Tibial nerve (tissue), 4 donors: ENCODE measurements at regions not wholly inside any gene's neighbourhood (a gene's known extent, or its start where the extent isn't known, plus 50 kb on each side); places are given as distances from the start of the nearest gene placed in this dataset.

Experiments used
- DNase-seq, 2 donors: peaks; one replicate each; pipeline ENCODE4 v3.0.0-alpha.2; 2019; ENCODE audit warnings: low spot score in 2 of 2
- H3K27ac ChIP-seq, 4 donors: fragments of 200-600 bp; sonication (generic) in 3 of 4; one replicate each; pipeline ENCODE4 v1.5.1; 2017 to 2019; ENCODE audit warnings: mild to moderate bottlenecking in 1 of 4
- H3K27me3 ChIP-seq, 2 donors: fragments of 200-600 bp; sonication (generic) in 1 of 2; one replicate each; pipeline versions ENCODE4 v1.5.1 to v1.6.0; 2017 to 2019
- H3K36me3 ChIP-seq, 3 donors: fragments of 200-600 bp; sonication (generic); one replicate each; pipeline ENCODE4 v1.5.1; 2018 to 2019
- H3K4me1 ChIP-seq, 4 donors: fragments of 200-600 bp; sonication (generic) in 3 of 4; one replicate each; pipeline ENCODE4 v1.5.1; 2017 to 2019
- H3K4me3 ChIP-seq, 4 donors: fragments of 200-600 bp; sonication (generic) in 3 of 4; one replicate each; pipeline ENCODE4 v1.5.1; 2017 to 2019; ENCODE audit warnings: mild to moderate bottlenecking in 1 of 4, moderate library complexity in 1 of 4
- H3K9me3 ChIP-seq, 4 donors: fragments of 200-600 bp; sonication (generic) in 3 of 4; one replicate each; pipeline ENCODE4 v1.5.1; 2017 to 2019
- CTCF ChIP-seq, 5 experiments: fragments of 200-600 bp in 3 of 5; fragments of 450-650 bp in 2 of 5; sonication (generic) in 3 of 5; IDR thresholded peaks; one replicate each; pipeline ENCODE4 v1.5.1; 2016 to 2019; ENCODE audit warnings: antibody characterized with exemption in 5 of 5, mild to moderate bottlenecking in 3 of 5, moderate library complexity in 2 of 5
- EP300 ChIP-seq, 2 donors: sonication (generic); formaldehyde crosslinking; IDR thresholded peaks; one replicate each; pipeline ENCODE4 v1.6.1; 2017; ENCODE audit warnings: antibody characterized with exemption in 2 of 2, mild to moderate bottlenecking in 1 of 2
- POLR2A ChIP-seq, 2 donors: fragments of 450-650 bp; IDR thresholded peaks; one replicate each; pipeline ENCODE4 v1.6.1; 2017; ENCODE audit warnings: antibody characterized with exemption in 2 of 2, mild to moderate bottlenecking in 2 of 2, moderate library complexity in 2 of 2
- WGBS, 2 donors: methylation state at CpG; one replicate each; pipeline ENCODE4 v1.1.5; 2018; 5-methylcytosine and 5-hydroxymethylcytosine counted together

- Histone ChIP-seq H3K4me1 (peaks cover 0 to 7% (median 0%) of the 10 kb centered on the region in 4 donors), H3K27ac (no peak overlapping the region), H3K36me3 (no peaks in the 10 kb centered on the region), H3K4me3 (no peak overlapping the region), H3K9me3 (peaks cover 0 to 17% (median 3%) of the 10 kb centered on the region in 4 donors), H3K27me3 (no peaks in the 10 kb centered on the region)
- peak in 1 of 2 donors; percentile 18 for DNase-seq
- TF ChIP-seq EP300 (IDR thresholded peaks at IDR 0.05), result no peak
- 71 to 74% methylated on average over 12 to 17 of the region's 17 CpGs for WGBS, 2 donors
Observed at GRCh38 chr22:27192135-27192829, 534.9 kb downstream of the MIAT start.

GRCh38 chr22:27193215-27193614, 535.8 kb downstream of the MIAT start:
- Histone ChIP-seq H3K27me3 (no peaks in the 10 kb centered on the region), H3K27ac (no peak overlapping the region), H3K36me3 (no peaks in the 10 kb centered on the region), H3K9me3 (peaks cover 0 to 14% (median 3%) of the 10 kb centered on the region in 4 donors), H3K4me1 (peaks cover 0 to 7% (median 0%) of the 10 kb centered on the region in 4 donors), H3K4me3 (no peak overlapping the region)
- 91 to 93% methylated on average over 6 of the region's 6 CpGs for WGBS, 2 donors
- DNase-seq, result no peak
- TF ChIP-seq EP300 (IDR thresholded peaks at IDR 0.05), result no peak
- TF ChIP-seq CTCF (IDR thresholded peaks at IDR 0.05), result no peak
- TF ChIP-seq POLR2A (IDR thresholded peaks at IDR 0.05), result no peak

- no peak for DNase-seq
- no peaks in the 10 kb centered on the region for H3K36me3 ChIP-seq
- H3K27ac ChIP-seq, result no peak overlapping the region
- no peaks in the 10 kb centered on the region for H3K27me3 ChIP-seq
- TF ChIP-seq EP300 (IDR thresholded peaks at IDR 0.05) (no peak), POLR2A (IDR thresholded peaks at IDR 0.05) (no peak), CTCF (IDR thresholded peaks at IDR 0.05) (no peak)
- WGBS, 2 donors, result 73 to 87% methylated on average over 2 of the region's 2 CpGs
- peaks cover 0 to 14% (median 3%) of the 10 kb centered on the region in 4 donors for H3K9me3 ChIP-seq
- H3K4me1 ChIP-seq, result peaks cover 0 to 7% (median 0%) of the 10 kb centered on the region in 4 donors
- H3K4me3 ChIP-seq, result no peak overlapping the region
Observed at GRCh38 chr22:27193636-27194035, 536.2 kb downstream of the MIAT start.

- no peak overlapping the region for H3K27ac ChIP-seq
Observed at GRCh38 chr22:27194096-27194748, 536.8 kb downstream of the MIAT start.

GRCh38 chr22:27195094-27195493, 537.7 kb downstream of the MIAT start:
- peak overlapping the region in 1 of 4 donors; percentile 46 for H3K27ac ChIP-seq

More at GRCh38 chr22:27194096-27194748, 536.8 kb downstream of the MIAT start:
- Histone ChIP-seq H3K4me3 (no peak overlapping the region), H3K9me3 (peaks cover 0 to 14% (median 3%) of the 10 kb centered on the region in 4 donors), H3K36me3 (no peaks in the 10 kb centered on the region), H3K27me3 (no peaks in the 10 kb centered on the region), H3K4me1 (peaks cover 0 to 7% (median 0%) of the 10 kb centered on the region in 4 donors)
- 67 to 74% methylated on average over 4 of the region's 4 CpGs for WGBS, 2 donors
- TF ChIP-seq EP300 (IDR thresholded peaks at IDR 0.05), result no peak
- no peak for TF ChIP-seq POLR2A (IDR thresholded peaks at IDR 0.05)
- TF ChIP-seq CTCF (IDR thresholded peaks at IDR 0.05), result no peak
- no peak for DNase-seq

More at GRCh38 chr22:27195094-27195493, 537.7 kb downstream of the MIAT start:
- peaks cover 0 to 14% (median 3%) of the 10 kb centered on the region in 4 donors for H3K9me3 ChIP-seq
- no peak for TF ChIP-seq EP300 (IDR thresholded peaks at IDR 0.05)
- no peak for TF ChIP-seq POLR2A (IDR thresholded peaks at IDR 0.05)
- no peak for TF ChIP-seq CTCF (IDR thresholded peaks at IDR 0.05)
- H3K36me3 ChIP-seq, result no peaks in the 10 kb centered on the region
- 65 to 73% methylated on average over 20 of the region's 20 CpGs for WGBS, 2 donors
- H3K27me3 ChIP-seq, result no peaks in the 10 kb centered on the region
- H3K4me1 ChIP-seq, result peaks cover 0 to 7% (median 0%) of the 10 kb centered on the region in 4 donors
- no peak for DNase-seq
- H3K4me3 ChIP-seq, result no peak overlapping the region
